AG04449 (cell line): ENCODE measurements at regions not wholly inside any gene's neighbourhood (a gene's known extent, or its start where the extent isn't known, plus 50 kb on each side); places are given as distances from the start of the nearest gene placed in this dataset.

Experiments
- CTCF ChIA-PET: fragments of 350-600 bp; formaldehyde crosslinking; extraction: SDS; loops from one replicate; lab custom pipeline; 2021; ENCODE audit warnings: antibody characterized with exemption; lab: Yijun Ruan, JAX
- POLR2A ChIA-PET: fragments of 400-600, 350-600 bp; formaldehyde crosslinking; extraction: SDS; loops from one replicate; lab custom pipeline; 2020; ENCODE audit warnings: antibody characterized with exemption, inconsistent platforms; lab: Yijun Ruan, JAX
- DNase-seq: peaks from one replicate; pipeline ENCODE4 v3.0.0-alpha.2; 2010; ENCODE audit warnings: low read depth, low spot score
- H3K4me3 ChIP-seq: 2 replicates; pipeline ENCODE4 v1.5.1; 2011; ENCODE audit warnings: low read depth, mild to moderate bottlenecking, control low read depth, low read length
- TF ChIP-seq, protein P1 (sequence below): IDR thresholded peaks from one replicate; pipeline ENCODE4 v1.5.1; 2011; ENCODE audit warnings: mild to moderate bottlenecking, moderate library complexity, low read length, control low read depth, inconsistent platforms; ENCODE audit not compliant: insufficient read depth; ENCODE audit errors: missing control alignments

DNA sequence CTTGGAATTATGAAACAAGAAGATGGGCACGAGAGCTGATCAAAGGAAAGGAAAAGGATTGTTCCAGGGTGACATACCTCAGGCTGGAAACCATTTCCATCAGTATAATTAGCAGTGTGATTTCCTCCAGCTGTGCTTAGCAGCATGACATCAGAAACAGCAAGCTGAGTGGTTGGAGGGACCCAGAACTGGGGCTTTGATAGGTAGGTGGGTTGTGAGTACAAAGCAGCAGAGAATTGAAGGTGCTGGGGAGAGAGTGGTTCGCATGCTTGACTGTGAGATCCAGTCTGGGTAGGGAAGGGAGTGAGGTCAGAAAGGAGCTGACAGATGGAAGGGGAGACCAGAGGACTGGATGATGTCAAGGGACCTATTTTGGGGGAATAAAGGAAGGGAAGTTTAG is 90.4 kb downstream of the CD164 start:
- no peak for DNase-seq
- ChIA-PET POLR2A (no interaction called here), CTCF (no interaction called here)
- TF ChIP-seq, protein P1, sequence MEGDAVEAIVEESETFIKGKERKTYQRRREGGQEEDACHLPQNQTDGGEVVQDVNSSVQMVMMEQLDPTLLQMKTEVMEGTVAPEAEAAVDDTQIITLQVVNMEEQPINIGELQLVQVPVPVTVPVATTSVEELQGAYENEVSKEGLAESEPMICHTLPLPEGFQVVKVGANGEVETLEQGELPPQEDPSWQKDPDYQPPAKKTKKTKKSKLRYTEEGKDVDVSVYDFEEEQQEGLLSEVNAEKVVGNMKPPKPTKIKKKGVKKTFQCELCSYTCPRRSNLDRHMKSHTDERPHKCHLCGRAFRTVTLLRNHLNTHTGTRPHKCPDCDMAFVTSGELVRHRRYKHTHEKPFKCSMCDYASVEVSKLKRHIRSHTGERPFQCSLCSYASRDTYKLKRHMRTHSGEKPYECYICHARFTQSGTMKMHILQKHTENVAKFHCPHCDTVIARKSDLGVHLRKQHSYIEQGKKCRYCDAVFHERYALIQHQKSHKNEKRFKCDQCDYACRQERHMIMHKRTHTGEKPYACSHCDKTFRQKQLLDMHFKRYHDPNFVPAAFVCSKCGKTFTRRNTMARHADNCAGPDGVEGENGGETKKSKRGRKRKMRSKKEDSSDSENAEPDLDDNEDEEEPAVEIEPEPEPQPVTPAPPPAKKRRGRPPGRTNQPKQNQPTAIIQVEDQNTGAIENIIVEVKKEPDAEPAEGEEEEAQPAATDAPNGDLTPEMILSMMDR = no peak
- H3K4me3 ChIP-seq = no peak overlapping the region

- H3K4me3 ChIP-seq = no peak overlapping the region
- DNase-seq = no peak
- TF ChIP-seq, protein P1 = no peak
- CTCF ChIA-PET = no interaction called here
- POLR2A ChIA-PET = no interaction called here
Observed at GRCh38 chr6:109290143-109290931, 91.9 kb downstream of the CD164 start.

DNA sequence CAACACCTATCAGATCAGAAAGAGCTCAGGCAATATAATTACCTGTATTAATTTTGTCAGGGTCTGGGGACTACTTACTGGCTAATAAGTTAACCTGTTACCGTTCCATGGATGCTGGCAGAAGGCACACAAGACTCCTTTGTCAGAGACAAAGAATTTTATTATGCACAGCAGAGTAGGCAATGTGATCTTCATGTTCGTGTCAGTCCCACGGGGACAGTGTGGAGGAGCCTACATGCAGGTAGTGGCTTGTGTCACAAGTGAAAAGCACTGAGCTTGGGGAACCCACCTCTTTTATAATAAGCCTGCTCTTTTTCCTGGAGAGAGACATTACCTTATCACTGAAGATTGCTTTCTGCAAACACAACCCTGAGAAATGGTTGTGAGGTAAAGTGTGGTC is 96.9 kb downstream of the CD164 start:
- DNase-seq = no peak
- ChIA-PET POLR2A (no interaction called here), CTCF (interaction anchor here (1.0 kb wide), 1 partner anchor 11 kb away, joined by 3 read pairs; no protein-coding TSS in a partner anchor)
- no peak overlapping the region for H3K4me3 ChIP-seq
- TF ChIP-seq, protein P1 = no peak

- CTCF ChIA-PET = interaction anchor here (1.0 kb wide), 1 partner anchor 12 kb away, joined by 3 read pairs; no protein-coding TSS in a partner anchor
- TF ChIP-seq, protein P1 = no peak
- no peak overlapping the region for H3K4me3 ChIP-seq
- DNase-seq = no peak
- POLR2A ChIA-PET = no interaction called here
Observed at GRCh38 chr6:109284675-109285074, 97.6 kb downstream of the CD164 start.

DNA sequence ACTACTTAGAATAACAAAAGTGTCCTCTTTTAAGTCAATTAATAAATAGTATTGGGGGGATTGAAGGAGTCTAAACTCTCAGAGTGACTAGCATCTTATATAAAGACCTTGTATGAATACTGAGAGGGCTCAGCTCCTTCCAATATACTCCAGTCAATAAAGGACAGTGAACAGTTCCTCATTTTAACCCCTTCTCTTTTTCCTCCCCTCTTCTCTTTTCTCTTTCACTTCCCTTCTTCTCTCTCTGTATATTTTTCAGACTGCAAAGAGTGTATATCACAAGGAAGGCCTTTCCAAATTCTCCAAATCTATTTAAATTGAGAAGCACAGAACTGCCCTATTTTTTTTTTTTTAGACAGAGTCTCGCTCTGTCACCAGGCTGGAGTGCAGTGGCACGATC is 99.5 kb downstream of the CD164 start:
- POLR2A ChIA-PET = no interaction called here

GRCh38 chr6:109279628-109280027 is 102.6 kb downstream of the CD164 start:
- TF ChIP-seq, protein P1 = no peak
- POLR2A ChIA-PET = no interaction called here

More for the DNA sequence above, 99.5 kb downstream of the CD164 start:
- no peak for DNase-seq
- H3K4me3 ChIP-seq = no peak overlapping the region
- CTCF ChIA-PET = no interaction called here
- TF ChIP-seq, protein P1 = no peak

More at GRCh38 chr6:109279628-109280027, 102.6 kb downstream of the CD164 start:
- no peak for DNase-seq
- no peak overlapping the region for H3K4me3 ChIP-seq
- CTCF ChIA-PET = no interaction called here
